OCI-LY3 (cell line): ENCODE measurements at regions not wholly inside any gene's neighbourhood (a gene's known extent, or its start where the extent isn't known, plus 50 kb on each side); places are given as distances from the start of the nearest gene placed in this dataset.
"Not testable (repeated sequence)": the region's sequence is repeated elsewhere in the genome, so short reads cannot be mapped to it uniquely, and the experiment has no call there.

Experiments
- H2AFZ ChIP-seq: fragments of 200-600, 300-600 bp; shearing (Covaris generic); 2 replicates; pipeline ENCODE4 v1.6.0; 2014; ENCODE audit warnings: antibody characterized with exemption, low read depth, low read length
- H3K27ac ChIP-seq: fragments of 200-600, 300-600 bp; sonication (generic); 2 replicates; pipeline ENCODE4 v1.5.1; 2014; ENCODE audit warnings: mild to moderate bottlenecking, low read length, moderate library complexity, mixed read lengths
- H3K27me3 ChIP-seq: fragments of 200-600, 300-600 bp; sonication (generic); 2 replicates; pipeline ENCODE4 v1.6.1; 2014; ENCODE audit warnings: low read depth, low read length, mixed read lengths
- H3K36me3 ChIP-seq: fragments of 200-600, 300-600 bp; sonication (generic); replicated peaks from 2 replicates; pipeline ENCODE3; 2014; ENCODE audit warnings: low read depth, low read length, mixed read lengths
- H3K4me1 ChIP-seq: fragments of 300-600, 200-600 bp; sonication (generic); 2 replicates; pipeline ENCODE4 v1.6.1; 2014; ENCODE audit warnings: low read length, mixed read lengths
- H3K4me2 ChIP-seq: fragments of 200-600, 300-600 bp; sonication (generic); 2 replicates; pipeline ENCODE4 v1.6.1; 2014; ENCODE audit warnings: low read length, mixed read lengths
- H3K4me3 ChIP-seq: fragments of 300-600, 200-600 bp; sonication (generic); 2 replicates; pipeline ENCODE4 v1.5.1; 2014; ENCODE audit warnings: antibody characterized with exemption, mild to moderate bottlenecking, low read length, moderate library complexity
- H3K79me2 ChIP-seq: fragments of 300-600, 200-600 bp; shearing (Covaris generic); 2 replicates; pipeline ENCODE4 v1.6.1; 2014; ENCODE audit warnings: mild to moderate bottlenecking, low read length, mixed read lengths
- H3K9ac ChIP-seq: fragments of 300-600, 200-600 bp; shearing (Covaris generic); 2 replicates; pipeline ENCODE4 v1.6.0; 2014; ENCODE audit warnings: mild to moderate bottlenecking, low read length, moderate library complexity
- H3K9me3 ChIP-seq: fragments of 200-600, 300-600 bp; shearing (Covaris generic); 2 replicates; pipeline ENCODE4 v1.6.1; 2014; ENCODE audit warnings: low read length, mixed read lengths; ENCODE audit not compliant: insufficient read depth
- H4K20me1 ChIP-seq: fragments of 200-600, 300-600 bp; sonication (generic); 2 replicates; pipeline ENCODE4 v1.6.1; 2016; ENCODE audit warnings: low read length, mixed read lengths; ENCODE audit not compliant: insufficient read depth
- EZH2phosphoT487 ChIP-seq: fragments of 200-600 bp; shearing (Covaris generic); IDR thresholded peaks from 2 replicates; pipeline ENCODE4 v1.6.1; 2018; ENCODE audit warnings: antibody characterized with exemption, mixed run types, low read depth
- TF ChIP-seq, protein P1 (sequence below): fragments of 200-600, 300-600 bp; sonication (generic); IDR thresholded peaks from 2 replicates; pipeline ENCODE4 v1.5.1; 2014; ENCODE audit warnings: antibody characterized with exemption, low read length, low read depth

GRCh38 chr5:12093586-12093985, 189.3 kb upstream of the CTNND2 start:
- Histone ChIP-seq H3K9me3 (peaks cover 15% of the 10 kb centered on the region; the same call in 1 of the 2 replicates), H3K4me1 (peaks cover 36% of the 10 kb centered on the region)
- no peak for TF ChIP-seq EZH2phosphoT487
- TF ChIP-seq, protein P1, sequence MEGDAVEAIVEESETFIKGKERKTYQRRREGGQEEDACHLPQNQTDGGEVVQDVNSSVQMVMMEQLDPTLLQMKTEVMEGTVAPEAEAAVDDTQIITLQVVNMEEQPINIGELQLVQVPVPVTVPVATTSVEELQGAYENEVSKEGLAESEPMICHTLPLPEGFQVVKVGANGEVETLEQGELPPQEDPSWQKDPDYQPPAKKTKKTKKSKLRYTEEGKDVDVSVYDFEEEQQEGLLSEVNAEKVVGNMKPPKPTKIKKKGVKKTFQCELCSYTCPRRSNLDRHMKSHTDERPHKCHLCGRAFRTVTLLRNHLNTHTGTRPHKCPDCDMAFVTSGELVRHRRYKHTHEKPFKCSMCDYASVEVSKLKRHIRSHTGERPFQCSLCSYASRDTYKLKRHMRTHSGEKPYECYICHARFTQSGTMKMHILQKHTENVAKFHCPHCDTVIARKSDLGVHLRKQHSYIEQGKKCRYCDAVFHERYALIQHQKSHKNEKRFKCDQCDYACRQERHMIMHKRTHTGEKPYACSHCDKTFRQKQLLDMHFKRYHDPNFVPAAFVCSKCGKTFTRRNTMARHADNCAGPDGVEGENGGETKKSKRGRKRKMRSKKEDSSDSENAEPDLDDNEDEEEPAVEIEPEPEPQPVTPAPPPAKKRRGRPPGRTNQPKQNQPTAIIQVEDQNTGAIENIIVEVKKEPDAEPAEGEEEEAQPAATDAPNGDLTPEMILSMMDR, result no peak

GRCh38 chr5:12080761-12081160, 176.5 kb upstream of the CTNND2 start:
- Histone ChIP-seq H3K9me3 (0 out of 2 replicates have a peak, but pooled peaks cover 3% of the 10 kb centered on the region), H3K36me3 (peaks cover 16% of the 10 kb centered on the region), H3K27ac (no peak overlapping the region), H2AFZ (no peak overlapping the region), H4K20me1 (no peaks in the 10 kb centered on the region), H3K4me3 (no peak overlapping the region), H3K4me2 (no peak overlapping the region), H3K9ac (no peak overlapping the region), H3K4me1 (peaks cover 3% of the 10 kb centered on the region; the same call in 1 of the 2 replicates), H3K79me2 (no peaks in the 10 kb centered on the region), H3K27me3 (no peaks in the 10 kb centered on the region)
- no peak for TF ChIP-seq EZH2phosphoT487
- TF ChIP-seq, protein P1, result no peak

More at GRCh38 chr5:12093586-12093985, 189.3 kb upstream of the CTNND2 start:
- Histone ChIP-seq H3K9ac (no peak overlapping the region; the same call in 1 of the 2 replicates), H3K4me2 (no peak overlapping the region), H3K79me2 (no peaks in the 10 kb centered on the region), H4K20me1 (no peaks in the 10 kb centered on the region), H3K27ac (peak overlapping the region; percentile 99), H3K27me3 (no peaks in the 10 kb centered on the region), H2AFZ (no peak overlapping the region), H3K36me3 (peaks cover 33% of the 10 kb centered on the region), H3K4me3 (no peak overlapping the region)

GRCh38 chr5:12078286-12078685, 174.0 kb upstream of the CTNND2 start:
- H3K79me2 ChIP-seq, H3K9me3 ChIP-seq, H3K27me3 ChIP-seq, H3K9ac ChIP-seq, H2AFZ ChIP-seq, H3K4me3 ChIP-seq, H3K4me2 ChIP-seq, H4K20me1 ChIP-seq, H3K4me1 ChIP-seq, H3K27ac ChIP-seq: not testable (repeated sequence)
- TF ChIP-seq, protein P1, result peak; percentile 31
- H3K36me3 ChIP-seq, result peaks cover 19% of the 10 kb centered on the region

- Histone ChIP-seq H3K79me2 (no peaks in the 10 kb centered on the region), H2AFZ (no peak overlapping the region), H3K4me1 (peaks cover 23% of the 10 kb centered on the region), H3K27me3 (no peaks in the 10 kb centered on the region), H3K27ac (no peak overlapping the region), H3K9ac (no peak overlapping the region), H3K9me3 (peaks cover 5% of the 10 kb centered on the region; the same call in 1 of the 2 replicates), H3K4me3 (no peak overlapping the region), H4K20me1 (no peaks in the 10 kb centered on the region), H3K4me2 (no peak overlapping the region), H3K36me3 (peaks cover 23% of the 10 kb centered on the region)
- no peak for TF ChIP-seq EZH2phosphoT487
- TF ChIP-seq, protein P1, result no peak
These were observed 169.2 kb upstream of the CTNND2 start for GRCh38 chr5:12073426-12073825.
